ENCODE measurements at regions not wholly inside any gene's neighbourhood (a gene's known extent, or its start where the extent isn't known, plus 50 kb on each side); places are given as distances from the start of the nearest gene placed in this dataset.

DNA sequence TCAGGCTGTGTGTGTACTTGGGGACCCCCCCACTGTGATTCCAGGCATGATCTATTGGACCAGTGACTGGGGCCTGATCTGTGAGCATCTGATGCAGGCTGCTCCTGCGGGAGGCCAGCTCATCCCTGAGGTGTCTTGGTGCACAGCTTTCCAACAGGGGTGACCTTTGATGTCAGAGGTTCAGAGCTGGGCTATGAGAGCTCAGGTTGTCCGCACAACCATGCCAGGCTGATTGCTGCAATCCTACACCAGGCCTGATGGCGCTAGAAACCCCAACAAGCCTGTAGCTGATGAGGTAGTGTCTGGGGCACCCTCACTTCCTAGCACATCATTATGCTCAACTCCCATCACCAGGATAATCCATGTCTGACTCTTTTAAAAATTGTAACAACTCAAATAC is 56.1 kb upstream of the CACNA2D3 start:
- Histone ChIP-seq H3K27me3 (ENCODE audit: insufficient read depth) (no peaks in the 10 kb centered on the region), H3K4me2 (no peak overlapping the region)
- ATAC-seq, result no peak

DNA sequence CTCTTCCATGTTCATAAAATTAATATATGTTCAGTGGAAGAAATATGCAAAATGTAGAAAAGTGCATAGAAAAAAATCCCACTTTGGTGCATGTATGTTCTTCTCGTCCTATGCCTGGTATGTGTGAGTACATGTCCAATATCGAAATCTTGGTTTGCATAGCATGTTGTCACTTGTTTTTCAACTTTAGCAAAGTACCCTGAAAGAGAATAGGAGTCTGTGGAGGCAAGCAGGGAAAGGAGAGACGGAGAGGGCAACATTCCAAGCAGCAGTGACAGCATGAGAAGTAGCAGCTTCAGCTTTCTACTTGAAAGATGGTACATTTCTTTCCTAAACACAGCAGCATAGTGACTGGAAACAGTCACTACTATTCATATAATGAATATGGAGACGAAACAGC is 56.8 kb upstream of the CACNA2D3 start:
- no peaks in the 10 kb centered on the region for H4K20me1 ChIP-seq (replicated peaks; ENCODE audit: insufficient read depth)
- no peaks in the 10 kb centered on the region for H3K4me1 ChIP-seq (ENCODE audit: insufficient read depth)
- H2AFZ ChIP-seq, result no peak overlapping the region
- peaks cover 11% of the 10 kb centered on the region for H3K36me3 ChIP-seq (ENCODE audit: insufficient read depth)
- ATAC-seq, result no peak
- no peaks in the 10 kb centered on the region for H3K27me3 ChIP-seq (ENCODE audit: insufficient read depth)
- H3K4me2 ChIP-seq, result no peak overlapping the region
- peaks cover 17% of the 10 kb centered on the region for H3K9me3 Mint-ChIP-seq
- H3K27me3 Mint-ChIP-seq (ENCODE audit: insufficient read depth, low read depth, poor library complexity), result peaks cover 10% of the 10 kb centered on the region
- H3K36me3 Mint-ChIP-seq (ENCODE audit: low read depth), result peaks cover 12% of the 10 kb centered on the region
- H3K79me2 ChIP-seq (replicated peaks; ENCODE audit: insufficient read depth), result no peaks in the 10 kb centered on the region
- no peak overlapping the region for H3K4me3 Mint-ChIP-seq
- H3K9me2 ChIP-seq (ENCODE audit: insufficient read depth), result 0 out of 2 replicates have a peak, but pooled peaks cover 3% of the 10 kb centered on the region
- no peak for TF ChIP-seq STAT1 (IDR thresholded peaks at IDR 0.05; ENCODE audit: unreplicated experiment)
- TF ChIP-seq POLR2AphosphoS5 (IDR thresholded peaks at IDR 0.05; ENCODE audit: low read depth), result no peak
- no peak for TF ChIP-seq EZH2phosphoT487 (IDR thresholded peaks at IDR 0.05; ENCODE audit: unreplicated experiment)
- TF ChIP-seq EZH2 (IDR thresholded peaks at IDR 0.05; ENCODE audit: low read depth, unreplicated experiment), result no peak
- TF ChIP-seq, protein P1, sequence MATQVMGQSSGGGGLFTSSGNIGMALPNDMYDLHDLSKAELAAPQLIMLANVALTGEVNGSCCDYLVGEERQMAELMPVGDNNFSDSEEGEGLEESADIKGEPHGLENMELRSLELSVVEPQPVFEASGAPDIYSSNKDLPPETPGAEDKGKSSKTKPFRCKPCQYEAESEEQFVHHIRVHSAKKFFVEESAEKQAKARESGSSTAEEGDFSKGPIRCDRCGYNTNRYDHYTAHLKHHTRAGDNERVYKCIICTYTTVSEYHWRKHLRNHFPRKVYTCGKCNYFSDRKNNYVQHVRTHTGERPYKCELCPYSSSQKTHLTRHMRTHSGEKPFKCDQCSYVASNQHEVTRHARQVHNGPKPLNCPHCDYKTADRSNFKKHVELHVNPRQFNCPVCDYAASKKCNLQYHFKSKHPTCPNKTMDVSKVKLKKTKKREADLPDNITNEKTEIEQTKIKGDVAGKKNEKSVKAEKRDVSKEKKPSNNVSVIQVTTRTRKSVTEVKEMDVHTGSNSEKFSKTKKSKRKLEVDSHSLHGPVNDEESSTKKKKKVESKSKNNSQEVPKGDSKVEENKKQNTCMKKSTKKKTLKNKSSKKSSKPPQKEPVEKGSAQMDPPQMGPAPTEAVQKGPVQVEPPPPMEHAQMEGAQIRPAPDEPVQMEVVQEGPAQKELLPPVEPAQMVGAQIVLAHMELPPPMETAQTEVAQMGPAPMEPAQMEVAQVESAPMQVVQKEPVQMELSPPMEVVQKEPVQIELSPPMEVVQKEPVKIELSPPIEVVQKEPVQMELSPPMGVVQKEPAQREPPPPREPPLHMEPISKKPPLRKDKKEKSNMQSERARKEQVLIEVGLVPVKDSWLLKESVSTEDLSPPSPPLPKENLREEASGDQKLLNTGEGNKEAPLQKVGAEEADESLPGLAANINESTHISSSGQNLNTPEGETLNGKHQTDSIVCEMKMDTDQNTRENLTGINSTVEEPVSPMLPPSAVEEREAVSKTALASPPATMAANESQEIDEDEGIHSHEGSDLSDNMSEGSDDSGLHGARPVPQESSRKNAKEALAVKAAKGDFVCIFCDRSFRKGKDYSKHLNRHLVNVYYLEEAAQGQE (IDR thresholded peaks at IDR 0.05; ENCODE audit: unreplicated experiment), result no peak
- TF ChIP-seq NANOG (IDR thresholded peaks at IDR 0.05; ENCODE audit: borderline replicate concordance), result no peak
- H3K27ac Mint-ChIP-seq, result no peak overlapping the region
- no peak overlapping the region for H3K4me3 ChIP-seq
- no peak overlapping the region for H3K27ac ChIP-seq (ENCODE audit: low read depth)
- no peaks in the 10 kb centered on the region for H3F3A ChIP-seq (replicated peaks; ENCODE audit: low read depth)
- no peak for DNase-seq (ENCODE audit: low spot score)
- H3K4me1 Mint-ChIP-seq, result no peaks in the 10 kb centered on the region; the same call in 2 of the 3 replicates

More for the DNA sequence above, 56.1 kb upstream of the CACNA2D3 start:
- Histone ChIP-seq H3K9me2 (ENCODE audit: insufficient read depth) (0 out of 2 replicates have a peak, but pooled peaks cover 3% of the 10 kb centered on the region), H3K27ac (ENCODE audit: low read depth) (no peak overlapping the region), H3F3A (replicated peaks; ENCODE audit: low read depth) (no peaks in the 10 kb centered on the region), H4K20me1 (replicated peaks; ENCODE audit: insufficient read depth) (no peaks in the 10 kb centered on the region), H3K4me3 (no peak overlapping the region), H3K36me3 (ENCODE audit: insufficient read depth) (peaks cover 11% of the 10 kb centered on the region), H3K79me2 (replicated peaks; ENCODE audit: insufficient read depth) (no peaks in the 10 kb centered on the region), H2AFZ (no peak overlapping the region), H3K4me1 (ENCODE audit: insufficient read depth) (no peaks in the 10 kb centered on the region)
- Mint-ChIP-seq H3K9me3 (peaks cover 24% of the 10 kb centered on the region), H3K4me1 (no peaks in the 10 kb centered on the region; the same call in 2 of the 3 replicates), H3K4me3 (no peak overlapping the region), H3K27ac (no peak overlapping the region), H3K36me3 (ENCODE audit: low read depth) (peaks cover 19% of the 10 kb centered on the region), H3K27me3 (ENCODE audit: insufficient read depth, low read depth, poor library complexity) (peaks cover 10% of the 10 kb centered on the region)
- no peak for DNase-seq (ENCODE audit: low spot score)
- TF ChIP-seq STAT1 (IDR thresholded peaks at IDR 0.05; ENCODE audit: unreplicated experiment) (no peak), CREB1 (CRISPR knock-in tag; IDR thresholded peaks at IDR 0.05; ENCODE audit: low read depth) (no peak), EZH2 (IDR thresholded peaks at IDR 0.05; ENCODE audit: low read depth, unreplicated experiment) (no peak)
- TF ChIP-seq, protein P2, sequence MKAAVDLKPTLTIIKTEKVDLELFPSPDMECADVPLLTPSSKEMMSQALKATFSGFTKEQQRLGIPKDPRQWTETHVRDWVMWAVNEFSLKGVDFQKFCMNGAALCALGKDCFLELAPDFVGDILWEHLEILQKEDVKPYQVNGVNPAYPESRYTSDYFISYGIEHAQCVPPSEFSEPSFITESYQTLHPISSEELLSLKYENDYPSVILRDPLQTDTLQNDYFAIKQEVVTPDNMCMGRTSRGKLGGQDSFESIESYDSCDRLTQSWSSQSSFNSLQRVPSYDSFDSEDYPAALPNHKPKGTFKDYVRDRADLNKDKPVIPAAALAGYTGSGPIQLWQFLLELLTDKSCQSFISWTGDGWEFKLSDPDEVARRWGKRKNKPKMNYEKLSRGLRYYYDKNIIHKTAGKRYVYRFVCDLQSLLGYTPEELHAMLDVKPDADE (IDR thresholded peaks at IDR 0.05), result no peak
